SU-DHL-6 (cell line): ENCODE measurements at regions not wholly inside any gene's neighbourhood (a gene's known extent, or its start where the extent isn't known, plus 50 kb on each side); places are given as distances from the start of the nearest gene placed in this dataset.

Source experiments
- CTCF ChIP-seq: fragments of 200-600 bp; sonication (generic); IDR thresholded peaks from one replicate; pipeline ENCODE4 v1.5.1; 2017; ENCODE audit warnings: antibody characterized with exemption, mild to moderate bottlenecking, low read length, moderate library complexity; ENCODE audit not compliant: insufficient read depth, poor library complexity, severe bottlenecking
- EZH2phosphoT487 ChIP-seq: fragments of 200-600 bp; sonication (generic), shearing (Covaris generic); conservative IDR thresholded peaks from 2 replicates; pipeline ENCODE4 v1.6.1; 2018; ENCODE audit warnings: mild to moderate bottlenecking, antibody characterized with exemption, low read length, moderate library complexity, mixed read lengths

GRCh38 chr9:93862877-93863545 is 92.1 kb downstream of the BARX1 start:
- TF ChIP-seq CTCF, result no peak
- TF ChIP-seq EZH2phosphoT487, result no peak
